ENCODE measurements at regions not wholly inside any gene's neighbourhood (a gene's known extent, or its start where the extent isn't known, plus 50 kb on each side); places are given as distances from the start of the nearest gene placed in this dataset.

GRCh38 chr1:56317722-56318121 is 261.6 kb downstream of the PLPP3 start:
- TF ChIP-seq EZH2 (IDR thresholded peaks at IDR 0.05; ENCODE audit: insufficient read depth, poor library complexity, severe bottlenecking) (no peak), EZH2phosphoT487 (IDR thresholded peaks at IDR 0.05; ENCODE audit: insufficient read depth, low read depth) (no peak)
